Thoracic aorta (tissue), 2 donors: ENCODE measurements at regions not wholly inside any gene's neighbourhood (a gene's known extent, or its start where the extent isn't known, plus 50 kb on each side); places are given as distances from the start of the nearest gene placed in this dataset.

Experiments used
- ATAC-seq: fragments of 150-250 bp; one replicate; pipeline ENCODE4 v1.8.0; 2017; ENCODE audit warnings: low read depth; ENCODE audit not compliant: insufficient number of reproducible peaks, low FRiP score
- DNase-seq: peaks from one replicate; pipeline ENCODE4 v3.0.0-alpha.2; 2020; ENCODE audit warnings: low spot score
- H3K27ac ChIP-seq, 2 donors: fragments of 200-600 bp; sonication (generic); 1 replicate in 1 of 2; 2 replicates in 1 of 2; pipeline ENCODE4 v1.5.1; 2016; ENCODE audit warnings: mild to moderate bottlenecking in 2 of 2, moderate library complexity in 2 of 2
- H3K27me3 ChIP-seq: fragments of 200-600 bp; sonication (generic); replicated peaks from 2 replicates; pipeline ENCODE4 v1.6.0; 2016; ENCODE audit warnings: mild to moderate bottlenecking; ENCODE audit not compliant: insufficient read depth
- H3K36me3 ChIP-seq: fragments of 200-600 bp; sonication (generic); one replicate; pipeline ENCODE4 v1.5.1; 2016
- H3K4me1 ChIP-seq, 2 donors: fragments of 200-600 bp; sonication (generic); 1 replicate in 1 of 2; 2 replicates in 1 of 2; pipeline versions ENCODE4 v1.5.1 to v1.6.0; 2016; ENCODE audit warnings: low read depth in 2 of 2, mild to moderate bottlenecking in 1 of 2; ENCODE audit not compliant: control insufficient read depth in 1 of 2
- H3K4me3 ChIP-seq: fragments of 200-600 bp; sonication (generic); 2 replicates; pipeline ENCODE4 v1.5.1; 2016; ENCODE audit warnings: mild to moderate bottlenecking
- H3K9me3 ChIP-seq: fragments of 200-600 bp; sonication (generic); 2 replicates; pipeline ENCODE4 v1.5.1; 2016
- CTCF ChIP-seq: fragments of 200-600 bp; sonication (generic); IDR thresholded peaks from one replicate; pipeline ENCODE4 v1.5.1; 2019; ENCODE audit warnings: antibody characterized with exemption

GRCh38 chr4:65831828-65832227, 161.5 kb upstream of the EPHA5 start:
- ATAC-seq = no peak
- no peaks in the 10 kb centered on the region for H3K36me3 ChIP-seq
- no peak for TF ChIP-seq CTCF

GRCh38 chr4:65825116-65825753, 154.9 kb upstream of the EPHA5 start:
- Histone ChIP-seq H3K27me3 (no peaks in the 10 kb centered on the region), H3K4me3 (no peak overlapping the region), H3K36me3 (no peaks in the 10 kb centered on the region), H3K4me1 (no peaks in the 10 kb centered on the region), H3K9me3 (no peaks in the 10 kb centered on the region), H3K27ac (no peak overlapping the region)
- DNase-seq (no peak), ATAC-seq (no peak)
- TF ChIP-seq CTCF = no peak

More at GRCh38 chr4:65831828-65832227, 161.5 kb upstream of the EPHA5 start:
- DNase-seq = no peak
- H3K27me3 ChIP-seq = no peaks in the 10 kb centered on the region
- no peaks in the 10 kb centered on the region for H3K9me3 ChIP-seq
- no peak overlapping the region for H3K4me3 ChIP-seq
- no peaks in the 10 kb centered on the region for H3K4me1 ChIP-seq
- H3K27ac ChIP-seq = no peak overlapping the region

- Histone ChIP-seq H3K4me3 (no peak overlapping the region), H3K27ac (no peak overlapping the region), H3K27me3 (no peaks in the 10 kb centered on the region), H3K4me1 (no peaks in the 10 kb centered on the region), H3K9me3 (peaks cover 2% of the 10 kb centered on the region), H3K36me3 (no peaks in the 10 kb centered on the region)
- no peak for TF ChIP-seq CTCF
- DNase-seq (no peak), ATAC-seq (no peak)
These were observed 148.9 kb upstream of the EPHA5 start for GRCh38 chr4:65819192-65819591.

GRCh38 chr4:65805936-65806335, 135.6 kb upstream of the EPHA5 start:
- H3K27ac ChIP-seq = no peak overlapping the region
- H3K9me3 ChIP-seq = no peaks in the 10 kb centered on the region
- H3K36me3 ChIP-seq = no peaks in the 10 kb centered on the region
- no peak for TF ChIP-seq CTCF
- DNase-seq (no peak), ATAC-seq (no peak)
- no peak overlapping the region for H3K4me3 ChIP-seq
- no peaks in the 10 kb centered on the region for H3K4me1 ChIP-seq
- H3K27me3 ChIP-seq = no peaks in the 10 kb centered on the region

GRCh38 chr4:65799513-65799912, 129.2 kb upstream of the EPHA5 start:
- H3K27me3 ChIP-seq = no peaks in the 10 kb centered on the region
- no peaks in the 10 kb centered on the region for H3K4me1 ChIP-seq
- no peak overlapping the region for H3K27ac ChIP-seq
- ATAC-seq (no peak), DNase-seq (no peak)
- no peaks in the 10 kb centered on the region for H3K36me3 ChIP-seq
- H3K4me3 ChIP-seq = no peak overlapping the region
- H3K9me3 ChIP-seq = no peaks in the 10 kb centered on the region
- no peak for TF ChIP-seq CTCF
